ENCODE measurements at regions not wholly inside any gene's neighbourhood (a gene's known extent, or its start where the extent isn't known, plus 50 kb on each side); places are given as distances from the start of the nearest gene placed in this dataset.
A peak's percentile ranks its signal among the peaks of the same experiment; 100 is the strongest.
"Not testable (repeated sequence)": the region's sequence is repeated elsewhere in the genome, so short reads cannot be mapped to it uniquely, and the experiment has no call there.

GRCh38 chr17:27181379-27181925, 112.5 kb upstream of the WSB1 start:
- H3K27me3 ChIP-seq (ENCODE audit: insufficient read depth, poor library complexity, severe bottlenecking); H3K27ac ChIP-seq (replicated peaks); H3K4me3 ChIP-seq (replicated peaks; ENCODE audit: insufficient read depth, low read length): not testable (repeated sequence)
- peak in 1 of 2 experiments; percentile 12 for DNase-seq (ENCODE audit: low read depth in 1 of 2, low spot score in 1 of 2)
- peak; percentile 73 for TF ChIP-seq SPI1 (IDR thresholded peaks at IDR 0.05; ENCODE audit: borderline replicate concordance, low read depth)

- peak in 1 of 2 experiments; percentile 1 for DNase-seq (ENCODE audit: low read depth in 1 of 2, low spot score in 1 of 2)
Measured at GRCh38 chr17:27181935-27182334, 112.0 kb upstream of the WSB1 start.

GRCh38 chr17:27197505-27197904, 96.4 kb upstream of the WSB1 start:
- TF ChIP-seq CTCF (IDR thresholded peaks at IDR 0.05; ENCODE audit: insufficient read depth, low read length) = peak; percentile 12
- H3K27me3 ChIP-seq (ENCODE audit: insufficient read depth, poor library complexity, severe bottlenecking); H3K27ac ChIP-seq (replicated peaks); H3K4me3 ChIP-seq (replicated peaks; ENCODE audit: insufficient read depth, low read length): not testable (repeated sequence)
- DNase-seq (ENCODE audit: low read depth in 1 of 2, low spot score in 1 of 2) = peak in 1 of 2 experiments; percentile 25

More at GRCh38 chr17:27181935-27182334, 112.0 kb upstream of the WSB1 start:
- Histone ChIP-seq H3K4me3 (replicated peaks; ENCODE audit: insufficient read depth, low read length) (no peak overlapping the region), H3K27me3 (ENCODE audit: insufficient read depth, poor library complexity, severe bottlenecking) (peaks cover 2% of the 10 kb centered on the region), H3K27ac (replicated peaks) (no peak overlapping the region)
- TF ChIP-seq GABPA (IDR thresholded peaks at IDR 0.05; ENCODE audit: low read depth) = no peak
- TF ChIP-seq SPI1 (IDR thresholded peaks at IDR 0.05; ENCODE audit: borderline replicate concordance, low read depth) = no peak
- TF ChIP-seq CTCF (IDR thresholded peaks at IDR 0.05; ENCODE audit: insufficient read depth, low read length) = no peak
- no peak for TF ChIP-seq REST (IDR thresholded peaks at IDR 0.05; ENCODE audit: insufficient replicate concordance, low read depth)
- no peak for TF ChIP-seq POLR2AphosphoS5 (IDR thresholded peaks at IDR 0.05; ENCODE audit: low read depth)

- no peaks in the 10 kb centered on the region for H3K27me3 ChIP-seq (ENCODE audit: insufficient read depth, poor library complexity, severe bottlenecking)
- H3K27ac ChIP-seq (replicated peaks) = no peak overlapping the region
- TF ChIP-seq CTCF (IDR thresholded peaks at IDR 0.05; ENCODE audit: insufficient read depth, low read length) (no peak), POLR2AphosphoS5 (IDR thresholded peaks at IDR 0.05; ENCODE audit: low read depth) (no peak), GABPA (IDR thresholded peaks at IDR 0.05; ENCODE audit: low read depth) (no peak), REST (IDR thresholded peaks at IDR 0.05; ENCODE audit: insufficient replicate concordance, low read depth) (no peak), SPI1 (IDR thresholded peaks at IDR 0.05; ENCODE audit: borderline replicate concordance, low read depth) (no peak)
- no peak overlapping the region for H3K4me3 ChIP-seq (replicated peaks; ENCODE audit: insufficient read depth, low read length)
- no peak for DNase-seq (ENCODE audit: low read depth in 1 of 2, low spot score in 1 of 2)
Measured at GRCh38 chr17:27199948-27200347, 94.0 kb upstream of the WSB1 start.
